C4-2B (cell line): ENCODE measurements at regions not wholly inside any gene's neighbourhood (a gene's known extent, or its start where the extent isn't known, plus 50 kb on each side); places are given as distances from the start of the nearest gene placed in this dataset.

Source experiments
- CTCF ChIP-seq: fragments of 450-650 bp; conservative IDR thresholded peaks from 2 replicates; pipeline ENCODE4 v1.5.1; 2017; ENCODE audit warnings: mild to moderate bottlenecking
- ZFX ChIP-seq: fragments of 450-650 bp; IDR thresholded peaks from 2 replicates; pipeline ENCODE4 v1.6.1; 2017

GRCh38 chr12:70971001-70971794, 50.7 kb upstream of the PTPRR start:
- TF ChIP-seq CTCF = no peak
- TF ChIP-seq ZFX = no peak
